K562 (cell line): ENCODE measurements at regions not wholly inside any gene's neighbourhood (a gene's known extent, or its start where the extent isn't known, plus 50 kb on each side); places are given as distances from the start of the nearest gene placed in this dataset.

Experiments
- ATAC-seq: fragments of 200-7000 bp; cut with Tn5 transposase; 3 replicates; pipeline ENCODE4 v1.9.1; 2020; ENCODE audit warnings: moderate library complexity
- BruUV-seq: library from RNA; stranded (reverse); fragments of 400-500 nt; replicated peaks from 2 replicates; lab custom pipeline; 2021; lab: Mats Ljungman, UMichigan
- CTCF ChIA-PET: fragments of 300-600 bp; formaldehyde crosslinking; extraction: SDS; loops from one replicate; lab custom pipeline; 2021; ENCODE audit warnings: low intra/inter-chr PET ratio; lab: Yijun Ruan, JAX
- POLR2A ChIA-PET: fragments of 300-600, 350-650 bp; sonication (Branson Sonifier 250); formaldehyde crosslinking; extraction: SDS; loops from one replicate; lab custom pipeline; 2021; ENCODE audit warnings: antibody characterized with exemption, inconsistent platforms; lab: Yijun Ruan, JAX
- DNase-seq, 4 experiments: peaks; one replicate each; pipeline versions ENCODE4 v3.0.0 to v3.0.0-alpha.2; 2011 to 2018; ENCODE audit warnings: low spot score in 3 of 4, mixed read lengths in 3 of 4; ENCODE audit errors: extremely low read depth in 1 of 4
- FAIRE-seq: peaks from 2 replicates; lab custom pipeline; 2011; peaks lifted over from hg19 to GRCh38; lab: Jason Lieb, UNC
- H2AFZ ChIP-seq: 2 replicates; pipeline ENCODE4 v1.6.0; 2011; ENCODE audit warnings: low read depth, low read length, control low read depth, inconsistent platforms
- H3K27ac ChIP-seq: fragments of 200-600 bp; 3 replicates; pipeline ENCODE4 v1.8.0; 2011; ENCODE audit warnings: low read depth, mild to moderate bottlenecking, control low read depth, inconsistent platforms, low read length, moderate library complexity, mixed read lengths; ENCODE audit errors: extremely low read depth
- H3K27me3 ChIP-seq, 2 experiments: fragments of 300-600 bp in 1 of 2; 2 replicates in 1 of 2; 3 replicates in 1 of 2; pipeline versions ENCODE4 v1.6.0 to v1.8.0; 2011; ENCODE audit warnings: inconsistent platforms in 2 of 2, low read length in 2 of 2, mild to moderate bottlenecking in 1 of 2, mixed read lengths in 1 of 2, moderate library complexity in 1 of 2; ENCODE audit not compliant: control insufficient read depth in 2 of 2, insufficient read depth in 2 of 2
- H3K36me3 ChIP-seq: fragments of 300-600 bp; 3 replicates; pipeline ENCODE4 v1.8.0; 2011; ENCODE audit warnings: mild to moderate bottlenecking, low read length, inconsistent platforms; ENCODE audit not compliant: control insufficient read depth, insufficient read depth
- H3K4me1 ChIP-seq, 2 experiments: fragments of 200-600 bp in 1 of 2; replicated peaks in 1 of 2; 2 replicates in 1 of 2; 3 replicates in 1 of 2; pipeline versions ENCODE4 v1.5.1 to v1.8.0; 2011; ENCODE audit warnings: inconsistent platforms in 2 of 2, low read length in 2 of 2, mild to moderate bottlenecking in 1 of 2, mixed read lengths in 1 of 2, moderate library complexity in 1 of 2; ENCODE audit not compliant: control insufficient read depth in 2 of 2, insufficient read depth in 2 of 2
- H3K4me2 ChIP-seq: 2 replicates; pipeline ENCODE4 v1.6.1; 2011; ENCODE audit warnings: low read length, control low read depth, inconsistent platforms, mixed read lengths; ENCODE audit not compliant: insufficient read depth
- H3K4me3 ChIP-seq: fragments of 200-600 bp; sonication (generic), shearing (Covaris generic); 2 replicates; pipeline ENCODE4 v1.5.1; 2016; ENCODE audit warnings: control low read depth, inconsistent platforms
- H3K79me2 ChIP-seq: fragments of 200-600 bp; 3 replicates; pipeline ENCODE4 v1.8.0; 2011; ENCODE audit warnings: low read length, inconsistent platforms; ENCODE audit not compliant: control insufficient read depth, insufficient read depth
- H3K9ac ChIP-seq, 2 experiments: 2 replicates each; pipeline versions ENCODE4 v1.6.0 to v1.6.1; 2011; ENCODE audit warnings: low read depth in 2 of 2, low read length in 2 of 2, control low read depth in 1 of 2, inconsistent platforms in 1 of 2, mild to moderate bottlenecking in 1 of 2, mixed read lengths in 1 of 2; ENCODE audit not compliant: insufficient read depth in 1 of 2
- H3K9me1 ChIP-seq: one replicate; pipeline ENCODE4 v1.6.0; 2011; ENCODE audit warnings: inconsistent platforms, mild to moderate bottlenecking, low read length, moderate library complexity; ENCODE audit not compliant: control insufficient read depth, insufficient read depth
- H3K9me3 ChIP-seq: replicated peaks from 2 replicates; pipeline ENCODE4 v1.5.1; 2011; ENCODE audit warnings: low read depth, low read length, inconsistent platforms; ENCODE audit not compliant: control insufficient read depth, insufficient read depth
- H4K20me1 ChIP-seq: replicated peaks from 2 replicates; pipeline ENCODE4 v1.6.1; 2011; ENCODE audit warnings: low read length, inconsistent platforms, mixed read lengths; ENCODE audit not compliant: control insufficient read depth, insufficient read depth
- BRD9 ChIP-seq: fragments of 450-650 bp; IDR thresholded peaks from 2 replicates; pipeline ENCODE4 v1.6.1; 2018; ENCODE audit warnings: low read depth; ENCODE audit not compliant: partially characterized antibody
- FOXA1 ChIP-seq: fragments of 450-650 bp; IDR thresholded peaks from 2 replicates; pipeline ENCODE4 v1.6.1; 2016; ENCODE audit warnings: mild to moderate bottlenecking, borderline replicate concordance
- GABPB2 ChIP-seq: fragments of 250-450 bp; sonication (Bioruptor Pico); conservative IDR thresholded peaks from 2 replicates; pipeline ENCODE4 v1.5.1; 2021; ENCODE audit warnings: mild to moderate bottlenecking
- SAFB2 ChIP-seq: fragments of 200-400 bp; formaldehyde crosslinking; IDR thresholded peaks from 2 replicates; pipeline ENCODE4 v1.6.1; 2018; ENCODE audit warnings: borderline replicate concordance, low read length, low read depth, moderate library complexity; ENCODE audit not compliant: severe bottlenecking
- ZBTB43 ChIP-seq: sonication (generic); formaldehyde crosslinking; IDR thresholded peaks from 2 replicates; pipeline ENCODE4 v1.8.0; 2023; ENCODE audit warnings: mild to moderate bottlenecking, missing genetic modification reagents
- ZNF511 ChIP-seq: sonication (generic); formaldehyde crosslinking; IDR thresholded peaks from 2 replicates; pipeline ENCODE4 v1.8.0; 2022; ENCODE audit warnings: mild to moderate bottlenecking, missing genetic modification reagents
- ZNF785 ChIP-seq: fragments of 250-450 bp; sonication (Bioruptor Pico); IDR thresholded peaks from 2 replicates; pipeline ENCODE4 v1.4.0; 2020; ENCODE audit warnings: mild to moderate bottlenecking
- in situ Hi-C: fragments of 300-500 bp; cut with MboI; formaldehyde crosslinking; loops from 4 replicates; pipeline ENCODE4 v1.15.0; 2018; ENCODE audit warnings: inconsistent platforms, mixed read lengths
- intact Hi-C: fragments of 100-400 bp; cut with micrococcal nuclease; formaldehyde crosslinking; loops from 2 replicates; pipeline ENCODE4 v1.14.2; 2022
- TF ChIP-seq, protein P1 (sequence below): fragments of 450-650 bp; IDR thresholded peaks from 2 replicates; pipeline ENCODE4 v1.6.1; 2016

- Histone ChIP-seq H3K4me3 (no peak overlapping the region), H3K9me1 (no peaks in the 10 kb centered on the region), H3K9me3 (no peaks in the 10 kb centered on the region), H3K36me3 (no peaks in the 10 kb centered on the region), H3K27ac (no peak overlapping the region), H3K79me2 (no peaks in the 10 kb centered on the region), H3K4me1 (no peaks in the 10 kb centered on the region), H2AFZ (no peak overlapping the region), H4K20me1 (no peaks in the 10 kb centered on the region), H3K27me3 (no peaks in the 10 kb centered on the region), H3K9ac (no peak overlapping the region), H3K4me2 (no peak overlapping the region)
- TF ChIP-seq ZNF511 (CRISPR knock-in tag) = no peak
- TF ChIP-seq GABPB2 = no peak
- TF ChIP-seq ZBTB43 (CRISPR knock-in tag) = no peak
- TF ChIP-seq BRD9 = no peak
- no peak for TF ChIP-seq SAFB2
- no peak for TF ChIP-seq FOXA1
- TF ChIP-seq ZNF785 (CRISPR knock-in tag) = no peak
- TF ChIP-seq, protein P1, sequence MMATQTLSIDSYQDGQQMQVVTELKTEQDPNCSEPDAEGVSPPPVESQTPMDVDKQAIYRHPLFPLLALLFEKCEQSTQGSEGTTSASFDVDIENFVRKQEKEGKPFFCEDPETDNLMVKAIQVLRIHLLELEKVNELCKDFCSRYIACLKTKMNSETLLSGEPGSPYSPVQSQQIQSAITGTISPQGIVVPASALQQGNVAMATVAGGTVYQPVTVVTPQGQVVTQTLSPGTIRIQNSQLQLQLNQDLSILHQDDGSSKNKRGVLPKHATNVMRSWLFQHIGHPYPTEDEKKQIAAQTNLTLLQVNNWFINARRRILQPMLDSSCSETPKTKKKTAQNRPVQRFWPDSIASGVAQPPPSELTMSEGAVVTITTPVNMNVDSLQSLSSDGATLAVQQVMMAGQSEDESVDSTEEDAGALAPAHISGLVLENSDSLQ = no peak
- FAIRE-seq = no peak
- intact Hi-C loops = no loop called here
- in situ Hi-C loops = no loop called here
- POLR2A ChIA-PET = no interaction called here
- CTCF ChIA-PET = no interaction called here
- no peak for DNase-seq
- no peak for ATAC-seq
- BruUV-seq = no TSS peak
These were observed 407.3 kb upstream of the FLRT2 start for GRCh38 chr14:85122690-85123089.
